Motor neuron (in vitro differentiated cells): ENCODE measurements at regions not wholly inside any gene's neighbourhood (a gene's known extent, or its start where the extent isn't known, plus 50 kb on each side); places are given as distances from the start of the nearest gene placed in this dataset.

ENCODE experiments used
- ATAC-seq, 8 experiments: fragments of 200-7000 bp; cut with Tn5 transposase; replicated peaks in 6 of 8; 2 replicates each; pipeline ENCODE4 v1.8.0; 2021; ENCODE audit warnings: mild to moderate bottlenecking in 8 of 8, moderate library complexity in 8 of 8
- H3K27ac ChIP-seq, 2 donors: fragments of 250-450 bp; sonication (Bioruptor Pico); 2 replicates each; pipeline ENCODE4 v1.9.0; 2021; ENCODE audit warnings: antibody characterized with exemption in 2 of 2, mild to moderate bottlenecking in 2 of 2, moderate library complexity in 1 of 2
- H3K4me1 ChIP-seq, 2 donors: fragments of 250-450 bp; sonication (Bioruptor Pico); replicated peaks in 1 of 2; 2 replicates each; pipeline ENCODE4 v1.6.1; 2021; ENCODE audit warnings: antibody characterized with exemption in 2 of 2, mild to moderate bottlenecking in 2 of 2, moderate library complexity in 1 of 2
- H3K4me3 ChIP-seq, 5 donors: fragments of 250-450 bp; sonication (Bioruptor Pico); 2 replicates each; pipeline ENCODE4 v1.9.0; 2021; ENCODE audit warnings: antibody characterized with exemption in 5 of 5, mild to moderate bottlenecking in 5 of 5, moderate library complexity in 4 of 5
- WGBS, 10 experiments: fragments of 450-650 bp; shearing (Covaris generic); methylation state at CpG; one replicate each; pipeline ENCODE4 v1.0.0; 2022; 5-methylcytosine and 5-hydroxymethylcytosine counted together
- in situ Hi-C, 9 experiments: fragments of 400-800 bp; cut with MboI; loops; one replicate each; pipeline ENCODE4 v1.15.0; 2021; ENCODE audit warnings: low sequenced_read_pairs in 9 of 9, low pct_unique_long_range_greater_than_20kb in 2 of 9; ENCODE audit not compliant: unreplicated experiment in 9 of 9

DNA sequence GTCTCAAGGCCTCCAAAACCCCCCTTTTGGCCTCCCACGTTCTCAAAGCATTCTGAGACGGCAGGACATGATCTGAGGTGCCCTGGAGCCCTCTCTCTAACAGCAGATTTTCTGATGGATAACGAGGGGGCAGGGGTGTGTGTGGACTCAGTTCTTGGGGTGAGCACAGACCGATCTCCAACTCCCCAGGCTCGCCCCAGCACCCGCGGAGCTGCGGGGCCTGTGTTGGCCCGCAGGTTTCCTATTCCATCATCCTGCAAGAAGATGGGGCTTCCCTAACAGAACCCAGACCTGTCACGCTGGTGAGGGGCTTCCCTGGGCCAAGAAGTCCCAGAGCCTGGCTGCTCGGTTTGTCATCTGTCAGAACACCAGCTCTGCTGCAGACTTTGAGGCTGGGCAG, 196.1 kb downstream of the ANAPC1 start:
- H3K4me1 ChIP-seq: no peaks in the 10 kb centered on the region
- ATAC-seq: no peak
- no peak overlapping the region for H3K4me3 ChIP-seq
- 40 to 100% (median 79%) methylated on average over 1 to 6 of the region's 11 CpGs; no CpG with 5 or more reads in 6 of the 10 experiments for WGBS, 10 experiments
- H3K27ac ChIP-seq: no peak overlapping the region
- in situ Hi-C loops: no loop called here

DNA sequence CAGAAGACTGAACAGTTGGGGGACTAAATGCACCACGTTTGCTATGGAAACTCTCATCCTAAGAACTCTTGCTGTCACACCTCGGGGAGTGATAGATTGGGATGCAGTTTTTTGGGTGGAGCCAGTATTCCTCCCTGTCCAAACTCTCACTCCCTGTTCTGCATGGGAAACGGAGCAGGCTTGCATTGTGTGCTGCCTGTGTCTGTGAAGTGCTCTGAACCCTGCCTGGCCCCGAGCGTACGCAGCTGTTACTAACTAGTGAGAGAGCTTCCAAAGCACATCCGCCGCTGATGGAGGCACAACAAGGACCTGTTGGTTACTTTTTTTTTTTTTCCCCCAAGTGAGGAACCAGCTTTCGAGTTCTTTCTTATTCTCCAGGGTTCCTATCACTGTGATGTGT, 195.5 kb downstream of the ANAPC1 start:
- H3K4me1 ChIP-seq: no peaks in the 10 kb centered on the region
- 0 to 80% (median 32%) methylated on average over 1 to 7 of the region's 9 CpGs; no CpG with 5 or more reads in 1 of the 10 experiments for WGBS, 10 experiments
- no peak overlapping the region for H3K4me3 ChIP-seq
- H3K27ac ChIP-seq: no peak overlapping the region
- peak in 7 of 8 experiments; percentile 32 to 84 (median 47) for ATAC-seq
- in situ Hi-C loops: no loop called here

DNA sequence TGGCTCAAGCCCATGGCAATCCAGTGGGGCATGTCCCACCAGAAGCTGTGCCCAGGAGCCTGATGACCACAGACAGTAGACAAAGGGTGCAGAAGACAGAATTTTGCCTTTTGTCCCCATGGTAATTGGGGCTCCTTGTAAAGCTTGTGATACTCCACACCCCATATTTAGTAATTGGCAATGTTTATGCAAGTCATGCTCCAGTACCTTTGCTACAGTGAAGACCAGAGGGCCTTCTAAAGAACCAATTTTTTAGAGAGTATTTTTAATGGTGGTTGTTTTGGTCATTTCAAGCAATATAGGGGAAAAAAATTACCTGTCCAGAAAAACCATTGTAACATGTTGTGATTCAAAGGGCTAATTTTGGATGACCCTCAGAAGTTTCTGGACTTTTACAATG, 194.8 kb downstream of the ANAPC1 start:
- Histone ChIP-seq H3K27ac (no peak overlapping the region), H3K4me1 (no peaks in the 10 kb centered on the region), H3K4me3 (no peak overlapping the region)
- in situ Hi-C loops: no loop called here
- ATAC-seq: no peak

DNA sequence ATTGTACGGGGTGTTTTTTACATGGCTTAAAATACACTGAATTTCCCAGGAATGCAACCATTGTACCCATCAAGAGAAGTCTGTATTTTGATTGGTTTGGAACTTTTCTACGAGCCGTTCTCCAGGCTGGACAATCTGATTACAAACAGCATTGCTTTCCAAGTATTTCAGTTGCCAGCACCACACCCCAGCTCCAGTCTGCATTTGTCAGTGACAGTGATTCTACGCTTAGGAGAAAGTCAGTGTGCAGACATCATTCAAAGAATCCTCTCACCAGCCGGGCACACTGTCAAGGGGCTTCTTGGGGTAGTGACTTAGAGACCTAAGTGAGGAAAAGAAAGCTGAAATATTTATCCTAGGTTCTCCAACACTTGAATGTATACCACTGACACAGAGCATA, 194.1 kb downstream of the ANAPC1 start:
- 11 to 100% (median 89%) methylated on average over 1 to 5 of the region's 5 CpGs; no CpG with 5 or more reads in 2 of the 10 experiments for WGBS, 10 experiments
- in situ Hi-C loops: no loop called here
- ATAC-seq: peak in 2 of 8 experiments; percentile 38 to 69

DNA sequence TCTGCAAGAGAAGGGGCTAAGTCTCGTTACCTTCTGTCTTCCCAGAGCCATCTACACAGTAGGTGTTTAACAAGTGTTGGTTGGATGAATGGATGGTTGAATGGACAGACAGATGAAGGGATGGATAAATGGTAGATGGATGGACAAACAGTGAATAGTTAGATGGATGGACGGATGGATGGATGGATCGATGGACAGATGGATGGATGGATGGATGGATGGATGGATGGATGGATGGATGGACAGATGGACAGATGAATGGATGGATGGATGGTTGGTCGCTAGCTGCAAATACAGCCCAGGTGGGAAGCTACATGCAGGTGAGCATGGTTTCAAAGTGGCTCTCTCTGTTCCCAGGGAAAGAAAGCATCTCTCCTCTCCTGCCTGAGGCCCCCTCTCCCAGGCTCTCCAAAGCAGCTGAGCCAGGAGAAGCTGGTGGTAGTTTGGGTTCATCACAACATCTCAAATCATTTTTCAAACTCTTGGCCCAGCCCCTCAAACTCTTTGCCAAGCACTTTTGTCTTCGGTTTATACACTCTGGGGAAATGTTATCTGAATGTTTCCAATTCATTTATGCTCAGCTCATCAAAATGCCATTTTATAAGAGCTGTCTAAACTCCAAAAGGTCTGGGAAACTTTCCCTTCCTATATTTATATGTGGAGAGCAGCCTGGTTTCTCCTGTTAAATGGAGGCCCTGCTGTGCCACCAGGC, 192.7 kb downstream of the ANAPC1 start:
- no peak for ATAC-seq
- no peak overlapping the region for H3K4me3 ChIP-seq
- WGBS, 10 experiments: 54 to 100% (median 88%) methylated on average over 1 to 4 of the region's 5 CpGs; no CpG with 5 or more reads in 1 of the 10 experiments
- no peaks in the 10 kb centered on the region for H3K4me1 ChIP-seq
- H3K27ac ChIP-seq: no peak overlapping the region
- in situ Hi-C loops: no loop called here

More for the DNA sequence above, 194.1 kb downstream of the ANAPC1 start:
- Histone ChIP-seq H3K4me3 (no peak overlapping the region), H3K27ac (no peak overlapping the region), H3K4me1 (no peaks in the 10 kb centered on the region)

DNA sequence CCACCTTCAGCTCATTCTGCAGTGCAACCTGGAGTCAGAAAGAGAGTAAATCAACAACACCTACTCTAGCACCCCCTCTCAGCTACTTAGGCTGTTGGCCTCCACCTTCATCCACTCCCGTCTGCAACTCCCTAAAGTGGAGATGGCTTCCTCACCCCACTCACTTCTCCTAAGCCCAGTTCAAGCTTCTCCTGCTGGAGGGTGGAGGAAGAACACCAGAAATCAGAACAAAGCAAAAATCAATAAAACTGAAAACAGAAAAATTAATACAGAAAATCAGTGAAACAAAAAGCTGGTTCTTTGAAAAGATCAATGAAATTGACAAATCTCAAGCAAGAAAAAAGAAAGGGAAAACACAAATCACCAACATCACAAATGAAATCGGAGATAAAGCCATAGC, 191.7 kb downstream of the ANAPC1 start:
- in situ Hi-C loops: no loop called here
- WGBS, 10 experiments: 69 to 100% (median 100%) methylated on average over 1 to 2 of the region's 2 CpGs; no CpG with 5 or more reads in 1 of the 10 experiments
- no peak overlapping the region for H3K4me3 ChIP-seq

DNA sequence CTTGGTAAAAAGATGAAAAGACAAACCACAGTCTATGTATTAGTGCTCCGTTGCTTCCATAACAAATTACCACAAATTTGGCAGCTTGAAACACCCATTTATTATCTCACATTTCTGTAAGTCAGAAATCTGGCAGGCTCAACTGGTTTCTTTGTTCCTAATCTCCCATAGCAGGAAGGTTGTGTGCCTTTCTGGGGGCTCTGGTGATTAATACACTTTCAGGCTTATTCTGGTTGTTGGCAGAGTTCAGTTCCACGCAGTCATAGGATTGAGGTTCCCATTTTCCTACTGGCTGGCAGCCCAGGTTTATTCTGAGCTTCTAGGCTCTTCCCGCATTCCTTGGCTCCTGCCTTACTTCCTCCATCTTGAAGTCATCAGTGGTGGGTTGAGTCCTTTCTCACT, 189.3 kb downstream of the ANAPC1 start:
- WGBS, 10 experiments: 9 to 90% (median 50%) methylated on average over 1 to 3 of the region's 3 CpGs; no CpG with 5 or more reads in 1 of the 10 experiments
- Histone ChIP-seq H3K4me1 (no peaks in the 10 kb centered on the region), H3K4me3 (no peak overlapping the region), H3K27ac (no peak overlapping the region)
- in situ Hi-C loops: no loop called here
- ATAC-seq: no peak

More for the DNA sequence above, 191.7 kb downstream of the ANAPC1 start:
- ATAC-seq: no peak
- Histone ChIP-seq H3K4me1 (no peaks in the 10 kb centered on the region), H3K27ac (no peak overlapping the region)

DNA sequence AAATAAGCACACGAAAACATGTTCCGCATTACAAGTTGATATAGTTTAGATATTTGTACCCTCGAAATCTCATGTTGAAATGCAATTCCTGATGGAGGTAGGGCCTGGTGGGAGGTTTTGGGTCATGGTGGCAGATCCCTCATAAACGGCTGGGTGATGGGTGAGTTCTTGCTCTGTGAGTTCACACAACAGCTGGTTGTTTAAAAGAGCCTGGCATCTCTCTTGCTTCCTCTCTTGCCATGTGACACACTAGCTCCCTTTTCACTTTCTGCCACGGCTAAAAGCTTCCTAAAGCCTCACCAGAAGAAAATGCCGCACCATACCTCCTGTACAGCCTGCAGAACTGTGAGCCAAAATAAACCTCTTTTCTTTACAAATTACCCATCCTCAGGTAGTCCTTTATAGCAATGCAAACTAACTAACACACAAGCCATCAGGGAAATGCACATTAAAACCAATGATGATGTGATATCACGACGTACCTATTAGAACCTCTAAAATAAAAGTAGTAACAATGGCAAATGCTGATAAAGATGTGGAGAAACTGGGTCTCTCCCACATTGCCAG, 188.5 kb downstream of the ANAPC1 start:
- Histone ChIP-seq H3K4me1 (no peaks in the 10 kb centered on the region), H3K27ac (no peak overlapping the region), H3K4me3 (no peak overlapping the region)
- WGBS, 10 experiments: 62 to 94% (median 84%) methylated on average over 3 to 8 of the region's 8 CpGs
- ATAC-seq: no peak
- in situ Hi-C loops: no loop called here

DNA sequence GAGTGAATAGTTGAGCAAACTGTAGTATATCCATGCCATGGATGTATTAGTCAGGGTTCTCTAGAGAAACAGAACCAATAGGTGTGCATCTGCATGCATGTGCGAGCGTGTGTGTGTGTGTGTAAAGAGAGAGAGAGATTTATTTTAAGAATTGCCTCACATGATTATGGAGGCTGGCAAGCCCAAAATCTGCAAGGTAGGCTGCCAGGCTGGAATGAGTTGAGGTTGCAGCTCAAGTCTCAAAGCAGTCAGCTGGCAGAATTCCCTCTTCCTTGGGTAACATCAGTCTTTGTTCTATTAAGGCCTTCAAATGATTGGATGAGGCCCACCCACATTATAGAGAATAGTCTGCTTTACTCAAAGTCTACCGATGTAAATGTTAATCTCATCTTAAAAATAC, 187.8 kb downstream of the ANAPC1 start:
- H3K4me1 ChIP-seq: no peaks in the 10 kb centered on the region
- no peak overlapping the region for H3K27ac ChIP-seq
- 80 to 100% (median 100%) methylated on average over 1 to 3 of the region's 3 CpGs; no CpG with 5 or more reads in 1 of the 10 experiments for WGBS, 10 experiments
- no peak overlapping the region for H3K4me3 ChIP-seq
- in situ Hi-C loops: no loop called here
- ATAC-seq: no peak

DNA sequence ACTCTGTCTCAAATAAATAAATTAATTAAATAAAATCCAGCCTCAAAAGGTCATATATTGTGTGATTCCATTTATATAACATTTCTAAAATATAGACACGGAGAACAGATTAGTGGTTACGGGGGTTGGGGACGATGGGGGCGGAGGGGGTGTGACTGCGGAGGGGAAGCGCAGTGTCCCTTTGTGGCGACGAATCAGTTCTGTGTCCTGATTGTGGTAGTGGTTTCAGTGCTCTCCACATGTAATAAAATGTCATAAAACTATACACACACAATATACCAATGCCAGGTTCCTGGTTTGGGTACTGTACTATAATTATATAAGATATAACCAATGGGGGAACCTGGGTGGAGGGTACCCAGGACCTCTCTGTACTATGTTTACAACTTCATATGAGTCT, 186.4 kb downstream of the ANAPC1 start:
- in situ Hi-C loops: no loop called here
- WGBS, 10 experiments: 79 to 100% methylated on average over 2 to 3 of the region's 8 CpGs; no CpG with 5 or more reads in 8 of the 10 experiments
- no peak for ATAC-seq
- no peak overlapping the region for H3K4me3 ChIP-seq
- peaks cover 0 to 5% of the 10 kb centered on the region in 2 donors for H3K4me1 ChIP-seq
- H3K27ac ChIP-seq: no peak overlapping the region

DNA sequence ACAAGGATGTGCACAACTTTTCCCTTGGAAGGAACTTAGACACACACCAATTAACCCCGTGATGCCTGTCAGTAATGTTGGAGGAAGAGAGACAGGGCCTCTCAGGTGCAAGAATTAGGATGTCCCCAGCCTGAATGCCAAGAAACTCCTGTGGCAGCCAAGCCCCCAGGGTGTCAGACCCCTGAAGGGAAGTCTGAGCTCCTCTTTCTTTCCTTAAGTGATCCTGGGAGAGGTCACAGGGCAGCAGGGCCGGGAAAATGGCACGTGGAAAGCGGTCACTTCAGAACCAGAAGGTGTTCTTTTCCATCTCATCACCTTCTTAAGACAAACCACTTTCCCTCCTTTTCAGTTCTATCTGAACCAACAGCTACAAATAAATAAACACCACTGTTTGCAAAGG, 185.9 kb downstream of the ANAPC1 start:
- WGBS, 10 experiments: 67 to 100% (median 93%) methylated on average over 1 to 4 of the region's 4 CpGs; no CpG with 5 or more reads in 3 of the 10 experiments
- no peak overlapping the region for H3K27ac ChIP-seq
- H3K4me1 ChIP-seq: peaks cover 0 to 5% of the 10 kb centered on the region in 2 donors
- no peak for ATAC-seq
- in situ Hi-C loops: no loop called here
- H3K4me3 ChIP-seq: no peak overlapping the region

DNA sequence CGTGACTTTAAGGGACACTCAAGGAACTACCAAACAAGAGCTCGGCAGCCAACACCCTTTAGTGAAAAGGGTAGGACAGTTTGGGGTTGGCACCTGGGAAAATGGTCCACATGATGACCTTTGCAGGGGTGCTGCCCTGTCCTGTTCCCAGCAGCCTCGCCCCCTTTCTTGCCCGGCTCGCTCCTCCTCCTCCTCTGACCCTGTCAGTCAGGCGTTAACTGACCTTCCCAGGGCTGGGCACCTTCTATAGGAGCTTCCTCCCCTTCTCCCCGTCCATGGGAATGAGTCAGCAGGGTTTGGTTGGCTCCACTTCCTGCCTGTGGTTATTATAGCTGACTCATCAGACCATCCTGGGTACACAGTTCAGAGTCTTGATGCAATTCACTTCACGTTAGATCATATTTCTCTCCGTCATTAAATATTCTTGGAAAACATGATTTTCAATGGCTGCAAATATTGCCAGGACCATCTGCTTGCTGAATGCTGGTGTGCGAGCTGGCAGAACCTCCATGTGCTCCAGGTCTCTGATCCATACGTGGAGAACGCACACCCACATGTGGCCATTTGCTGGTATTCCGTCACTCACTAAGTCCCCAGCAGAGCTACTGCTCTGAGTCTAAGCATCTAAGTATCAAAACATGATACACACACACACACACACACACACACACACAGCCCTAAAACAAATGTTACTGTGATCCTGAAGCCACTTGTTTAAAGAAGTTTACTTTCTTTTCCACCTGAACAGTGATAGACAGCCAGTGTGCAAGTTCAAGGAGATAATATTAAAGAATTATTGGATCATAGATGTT, 185.0 kb downstream of the ANAPC1 start:
- peaks cover 0 to 5% of the 10 kb centered on the region in 2 donors for H3K4me1 ChIP-seq
- H3K4me3 ChIP-seq: no peak overlapping the region
- no peak overlapping the region for H3K27ac ChIP-seq
- in situ Hi-C loops: no loop called here
- peak; percentile 88 to 99 (median 97) for ATAC-seq
- 0 to 100% (median 72%) methylated on average over 1 to 12 of the region's 13 CpGs; no CpG with 5 or more reads in 1 of the 10 experiments for WGBS, 10 experiments

DNA sequence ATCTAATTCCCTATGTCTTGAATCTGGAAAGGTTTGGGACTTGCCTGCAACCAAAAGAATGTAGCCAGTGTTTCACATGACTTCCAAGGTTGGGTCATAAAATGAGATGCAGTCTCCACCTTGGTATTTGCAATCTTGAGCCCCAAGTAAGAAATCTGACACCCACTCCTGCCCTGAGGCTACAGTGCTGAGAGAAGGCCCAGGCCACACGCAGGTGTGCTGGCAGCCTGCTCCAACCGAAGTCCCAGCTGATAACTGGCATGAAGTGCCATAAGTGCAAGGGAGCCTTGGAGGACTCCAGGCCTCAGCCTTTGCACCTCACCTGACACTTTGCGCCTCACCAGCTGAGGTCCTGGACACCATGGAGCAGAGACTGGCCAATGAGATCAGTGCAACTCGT, 182.7 kb downstream of the ANAPC1 start:
- in situ Hi-C loops: loop anchor here in 3 of 9 experiments (25.0 kb wide), 1 partner anchor 589 kb away; the partner anchor contains the start of gene BCL2L11 (in 3 of the 3)
- Histone ChIP-seq H3K27ac (no peak overlapping the region), H3K4me1 (peaks cover 8 to 18% of the 10 kb centered on the region in 2 donors), H3K4me3 (no peak overlapping the region)
- ATAC-seq: no peak
- 81 to 96% methylated on average over 2 to 3 of the region's 4 CpGs; no CpG with 5 or more reads in 8 of the 10 experiments for WGBS, 10 experiments
